ENCODE measurements at regions not wholly inside any gene's neighbourhood (a gene's known extent, or its start where the extent isn't known, plus 50 kb on each side); places are given as distances from the start of the nearest gene placed in this dataset.
"Not testable (repeated sequence)": the region's sequence is repeated elsewhere in the genome, so short reads cannot be mapped to it uniquely, and the experiment has no call there.

DNA sequence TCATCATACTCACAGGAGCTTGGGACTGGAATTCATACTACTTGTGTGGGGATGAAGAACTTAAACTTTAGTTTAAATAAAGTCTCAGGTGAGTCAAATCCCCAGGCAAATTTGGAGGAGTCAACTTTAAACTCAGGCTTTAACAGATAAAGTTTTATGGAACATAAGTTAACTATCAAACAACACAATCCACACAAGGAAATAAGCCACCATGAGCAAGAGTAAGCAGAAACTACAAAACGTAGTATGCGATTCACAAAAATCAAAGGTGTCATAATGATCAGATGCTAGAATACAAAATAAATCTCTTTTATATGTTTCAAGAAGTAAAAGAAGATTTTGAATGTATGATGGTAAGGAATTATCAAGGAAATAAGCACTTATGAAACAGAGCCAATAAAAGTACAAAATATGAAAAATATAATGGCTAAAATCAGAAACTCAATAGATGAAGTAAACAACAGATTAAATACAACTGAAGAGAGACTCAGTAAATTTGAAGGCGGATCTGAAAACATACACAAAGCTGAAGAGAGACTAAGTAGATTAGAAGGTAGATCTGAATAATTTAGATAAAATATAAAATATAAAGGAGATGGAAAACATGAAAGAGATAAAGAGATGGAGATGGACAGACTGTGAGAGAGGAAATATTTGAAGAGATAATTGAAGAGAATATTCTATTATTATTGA is 97.5 kb upstream of the TWIST2 start:
- DNase-seq (ENCODE audit: low spot score), result no peak

- DNase-seq (ENCODE audit: low spot score), result no peak
Measured at GRCh38 chr2:238754259-238754658, 93.6 kb upstream of the TWIST2 start.

DNA sequence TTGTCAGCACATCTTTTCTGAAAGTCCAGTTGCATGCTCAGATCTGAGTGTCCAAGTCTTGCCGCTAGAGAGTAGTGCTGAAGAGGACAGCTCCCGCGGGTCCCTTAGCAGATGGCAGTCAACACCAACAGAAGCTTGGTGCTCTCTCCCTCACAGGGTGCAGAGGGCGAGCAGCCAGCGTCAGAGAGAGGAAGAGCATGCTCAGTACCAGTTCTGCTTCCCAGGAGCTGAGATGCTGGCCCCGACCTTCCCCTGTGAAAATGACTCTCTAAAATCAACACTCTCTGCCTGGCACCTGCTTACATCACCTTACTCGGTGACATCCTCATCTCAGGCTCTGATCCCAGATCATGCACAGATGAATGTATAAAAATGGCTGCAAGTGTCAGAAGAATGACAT is 86.0 kb upstream of the TWIST2 start:
- DNase-seq (ENCODE audit: low spot score), result peak; percentile 71

GRCh38 chr2:238763471-238763995 is 84.4 kb upstream of the TWIST2 start:
- DNase-seq (ENCODE audit: low spot score), result no peak

DNA sequence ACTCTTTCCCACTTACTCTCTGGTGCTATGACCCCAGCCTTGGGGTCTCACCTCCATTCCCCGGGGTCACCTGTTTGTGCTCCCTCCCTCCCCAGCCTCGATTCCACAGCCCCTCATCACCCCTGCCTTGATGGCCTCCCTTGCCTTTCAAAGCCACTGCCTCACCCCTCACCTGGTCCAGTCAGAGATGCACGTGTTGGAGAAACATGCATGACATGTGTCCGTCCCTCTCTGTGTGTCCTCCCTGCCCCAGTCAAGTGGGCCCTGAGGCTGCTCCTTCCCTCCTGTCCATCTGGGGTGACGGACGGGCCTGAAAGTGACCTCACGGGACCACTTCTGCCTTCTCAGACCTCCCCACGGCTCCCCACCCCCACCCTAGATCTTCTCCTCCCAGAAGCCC is 82.3 kb upstream of the TWIST2 start:
- no peak for DNase-seq (ENCODE audit: low spot score)

- DNase-seq (ENCODE audit: low spot score), result peak; percentile 4
Measured at GRCh38 chr2:238771218-238771617, 76.7 kb upstream of the TWIST2 start.

DNA sequence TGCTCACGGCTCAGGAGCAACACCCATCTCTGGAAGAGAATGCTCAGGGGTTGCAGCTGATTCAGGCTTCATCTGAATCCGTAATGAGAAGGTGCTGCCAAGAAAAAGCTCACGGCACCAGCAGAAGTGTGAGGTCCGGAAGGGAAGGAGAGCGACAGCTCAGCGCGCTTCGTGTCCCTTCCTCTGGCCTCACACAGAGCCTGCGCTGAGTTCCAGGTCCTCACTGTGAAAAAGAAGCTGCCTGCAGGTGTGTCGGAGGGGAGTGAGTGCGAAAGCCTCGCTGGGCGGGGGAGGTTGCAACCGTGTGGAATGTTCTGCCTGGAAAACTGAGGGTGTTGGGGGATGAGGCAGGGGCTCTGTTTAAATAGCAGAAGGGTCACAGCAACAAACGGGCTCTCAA is 76.2 kb upstream of the TWIST2 start:
- DNase-seq (ENCODE audit: low spot score), result no peak

DNA sequence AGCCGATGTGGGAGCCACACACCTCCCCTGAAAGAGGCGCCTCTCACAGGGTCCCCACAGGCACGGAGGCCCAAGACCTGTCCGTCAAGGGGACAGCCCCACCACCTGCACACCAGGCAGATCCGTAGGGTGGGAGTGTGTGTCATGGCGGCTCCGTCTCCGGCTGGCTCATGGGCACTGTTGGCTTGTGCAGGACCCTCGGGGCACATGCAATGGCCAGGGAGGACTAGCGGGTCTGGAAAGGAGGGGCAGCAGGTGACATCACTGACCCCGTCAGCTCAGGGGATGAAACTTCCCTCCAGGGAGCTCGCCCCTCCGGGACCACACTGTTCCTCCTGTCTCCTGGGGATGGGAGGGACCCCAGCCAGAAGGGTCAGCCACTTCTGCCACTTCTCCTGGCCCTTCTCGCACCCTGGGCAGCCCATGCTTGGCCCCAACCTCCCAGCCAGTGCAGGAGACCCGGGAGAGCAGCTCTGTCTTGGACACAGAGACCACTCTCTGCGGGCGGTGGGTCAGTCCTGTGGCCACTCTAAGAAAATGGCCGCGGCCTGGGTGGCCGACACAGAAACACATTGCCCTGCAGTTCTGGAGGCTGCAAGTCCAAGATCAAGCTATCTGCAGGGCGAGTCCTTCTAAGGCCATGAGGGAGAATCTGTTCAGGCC is 75.1 kb upstream of the TWIST2 start:
- no peak for DNase-seq (ENCODE audit: low spot score)

- no peak for DNase-seq (ENCODE audit: low spot score)
Measured at GRCh38 chr2:238773472-238773871, 74.4 kb upstream of the TWIST2 start.

DNA sequence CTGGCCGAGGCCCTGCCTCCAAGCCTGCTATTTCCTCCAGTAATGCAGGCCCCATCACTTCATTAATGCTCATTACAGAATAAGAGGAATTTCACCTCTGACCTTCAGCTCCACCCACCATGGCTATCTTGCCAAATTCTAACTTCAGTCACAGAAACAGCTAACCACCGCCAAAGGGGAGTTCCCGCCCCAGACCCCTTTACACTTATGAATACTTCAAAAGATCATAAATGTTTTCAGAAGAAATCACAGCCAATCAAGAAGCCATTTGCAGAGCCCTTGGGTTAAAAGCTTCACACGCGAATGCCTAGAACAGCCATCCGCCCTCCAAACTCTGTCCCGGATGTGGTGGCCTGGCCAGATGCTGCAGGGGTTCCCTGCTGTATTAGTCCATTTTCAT is 73.8 kb upstream of the TWIST2 start:
- no peak for DNase-seq (ENCODE audit: low spot score)

- DNase-seq (ENCODE audit: low spot score), result no peak
Measured at GRCh38 chr2:238774980-238775509, 72.8 kb upstream of the TWIST2 start.

DNA sequence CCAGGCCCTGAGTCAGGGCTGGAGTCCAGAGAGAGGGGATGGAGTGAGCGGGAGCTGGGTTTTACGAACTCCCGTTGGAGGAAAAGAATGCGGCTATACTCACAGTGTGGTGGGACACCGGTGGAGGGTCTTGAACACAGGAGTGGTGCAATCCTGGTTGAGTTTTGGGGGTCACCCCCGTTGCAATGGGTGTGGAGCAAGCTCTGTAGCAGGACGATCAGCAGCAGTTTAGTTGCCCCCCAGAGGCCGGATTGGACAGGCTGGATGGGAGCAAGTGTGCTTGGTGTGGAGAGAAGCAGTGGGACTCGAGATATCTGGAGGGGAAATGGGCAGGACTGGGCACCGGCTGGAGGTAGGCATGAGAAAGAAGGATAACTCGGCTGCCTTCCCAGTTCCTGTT is 72.3 kb upstream of the TWIST2 start:
- no peak for DNase-seq (ENCODE audit: low spot score)

DNA sequence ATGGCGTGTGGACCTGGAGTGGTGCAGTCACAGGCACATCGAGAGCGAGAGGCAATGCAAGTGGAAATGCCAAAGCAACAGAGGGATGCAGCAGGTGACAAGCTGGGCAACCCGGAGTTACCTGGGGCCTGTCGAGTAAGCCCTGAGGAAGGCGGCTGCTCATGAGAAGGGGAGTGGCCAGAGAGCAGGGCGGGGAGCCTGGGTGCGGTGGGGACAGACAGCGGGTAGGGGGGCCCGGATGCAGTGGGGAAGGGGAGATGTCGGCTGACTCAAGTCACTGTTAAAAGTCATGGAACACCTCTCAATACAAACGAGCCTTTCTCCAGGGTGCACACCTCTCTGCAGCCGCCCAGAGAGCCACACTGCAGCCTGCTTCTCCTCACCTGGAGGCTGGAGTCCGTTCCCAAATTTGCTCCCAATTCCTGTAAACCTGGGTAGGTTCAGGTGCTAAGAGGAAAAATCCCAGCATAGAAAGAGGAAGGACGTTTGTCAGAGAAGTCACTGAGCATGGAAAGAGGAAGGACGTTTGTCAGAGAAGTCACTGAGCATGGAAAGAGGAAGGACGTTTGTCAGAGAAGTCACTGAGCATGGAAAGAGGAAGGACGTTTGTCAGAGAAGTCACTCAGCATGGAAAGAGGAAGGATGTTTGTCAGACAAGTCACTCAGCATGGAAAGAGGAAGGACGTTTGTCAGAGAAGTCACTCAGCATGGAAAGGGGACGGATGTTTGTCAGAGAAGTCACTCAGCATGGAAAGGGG is 71.7 kb upstream of the TWIST2 start:
- no peak for DNase-seq (ENCODE audit: low spot score)

DNA sequence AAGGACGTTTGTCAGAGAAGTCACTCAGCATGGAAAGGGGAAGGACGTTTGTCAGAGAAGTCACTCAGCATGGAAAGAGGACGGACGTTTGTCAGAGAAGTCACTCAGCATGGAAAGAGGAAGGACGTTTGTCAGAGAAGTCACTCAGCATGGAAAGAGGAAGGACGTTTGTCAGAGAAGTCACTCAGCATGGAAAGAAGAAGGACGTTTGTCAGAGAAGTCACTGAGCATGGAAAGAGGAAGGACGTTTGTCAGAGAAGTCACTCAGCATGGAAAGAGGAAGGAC is 71.2 kb upstream of the TWIST2 start:
- DNase-seq (ENCODE audit: low spot score), result not testable (repeated sequence)

GRCh38 chr2:238777369-238778067 is 70.4 kb upstream of the TWIST2 start:
- no peak for DNase-seq (ENCODE audit: low spot score)

GRCh38 chr2:238784671-238785527 is 63.0 kb upstream of the TWIST2 start:
- peak; percentile 57 for DNase-seq (ENCODE audit: low spot score)

DNA sequence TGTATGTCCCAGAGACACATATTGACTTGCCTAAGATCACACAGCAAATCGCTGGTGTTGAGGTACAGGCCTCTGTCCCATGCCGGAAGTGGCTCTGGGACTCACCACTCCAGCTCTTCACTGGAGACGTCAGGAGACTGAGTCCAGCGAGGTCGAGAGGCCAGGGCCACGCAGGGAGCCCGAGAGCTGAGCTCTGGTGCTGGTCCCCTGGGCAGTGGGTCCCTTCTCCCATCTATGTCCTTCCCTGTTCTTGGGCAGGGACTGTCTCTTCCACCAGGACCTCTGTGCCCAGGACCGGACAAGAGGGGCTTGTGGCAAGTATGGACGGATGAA is 62.4 kb upstream of the TWIST2 start:
- DNase-seq (ENCODE audit: low spot score), result no peak

DNA sequence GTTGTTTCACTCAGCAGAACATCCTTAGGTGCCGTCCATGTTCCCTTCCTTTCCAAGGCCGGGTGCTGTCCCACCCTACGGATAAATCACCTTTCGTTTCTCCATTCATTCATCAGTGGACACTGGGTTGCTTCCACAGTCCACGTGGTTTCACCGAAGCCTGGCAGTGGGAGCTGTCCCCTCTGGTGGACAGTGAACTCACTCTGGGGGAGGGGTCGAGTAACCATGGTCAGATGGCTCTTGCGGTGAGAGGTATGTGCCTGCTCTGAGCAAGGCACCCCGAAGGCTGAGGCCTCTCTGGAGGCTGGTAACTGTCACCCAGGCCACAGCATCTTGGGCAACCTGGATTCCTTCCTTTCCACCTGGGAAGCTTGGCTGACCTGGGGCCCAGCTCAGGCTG is 61.5 kb upstream of the TWIST2 start:
- no peak for DNase-seq (ENCODE audit: low spot score)

DNA sequence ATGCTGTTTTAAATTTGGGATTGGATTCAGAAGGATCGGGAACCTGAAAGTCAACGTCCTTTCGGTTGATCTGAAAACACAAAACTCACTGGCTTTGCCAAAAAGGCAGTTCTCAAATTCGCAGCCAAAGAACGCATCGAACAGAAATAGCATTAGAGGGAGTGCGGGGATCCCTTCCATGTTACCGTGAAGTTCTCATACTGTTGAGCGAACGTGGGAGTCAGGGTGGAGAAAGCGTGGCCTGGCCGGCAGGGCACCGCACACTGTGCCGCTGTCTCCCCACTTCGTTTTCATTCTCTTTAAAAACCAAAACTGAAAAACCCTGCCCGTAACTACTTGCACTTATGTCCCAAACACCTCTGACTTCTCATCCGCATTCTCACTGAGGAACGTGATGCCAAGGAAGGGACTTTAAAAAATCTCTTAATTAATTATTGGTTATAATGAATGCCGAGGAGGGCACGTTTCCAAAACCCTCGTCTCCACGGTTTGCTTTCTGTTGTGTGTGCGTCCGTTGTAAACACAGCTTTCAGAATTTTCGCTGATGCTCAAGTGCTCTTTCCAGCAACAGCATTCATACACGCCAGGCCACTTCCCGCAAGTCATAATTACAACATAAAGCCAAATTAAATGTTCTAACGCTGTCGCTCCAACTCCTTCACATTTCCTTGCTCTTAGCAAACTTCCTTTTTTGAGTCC is 60.9 kb upstream of the TWIST2 start:
- no peak for DNase-seq (ENCODE audit: low spot score)

- no peak for DNase-seq (ENCODE audit: low spot score)
Measured at GRCh38 chr2:238787501-238787900, 60.4 kb upstream of the TWIST2 start.

GRCh38 chr2:238789317-238789806 is 58.5 kb upstream of the TWIST2 start:
- DNase-seq (ENCODE audit: low spot score), result no peak

Data from cerebellar cortex (tissue), 1 donor.